SKM-1 (cell line): ENCODE measurements at regions not wholly inside any gene's neighbourhood (a gene's known extent, or its start where the extent isn't known, plus 50 kb on each side); places are given as distances from the start of the nearest gene placed in this dataset.

Source experiments
- DNase-seq: peaks from one replicate; lab custom pipeline; 2025; ENCODE audit not compliant: unreplicated experiment; lab: John Stamatoyannopoulos, UW

DNA sequence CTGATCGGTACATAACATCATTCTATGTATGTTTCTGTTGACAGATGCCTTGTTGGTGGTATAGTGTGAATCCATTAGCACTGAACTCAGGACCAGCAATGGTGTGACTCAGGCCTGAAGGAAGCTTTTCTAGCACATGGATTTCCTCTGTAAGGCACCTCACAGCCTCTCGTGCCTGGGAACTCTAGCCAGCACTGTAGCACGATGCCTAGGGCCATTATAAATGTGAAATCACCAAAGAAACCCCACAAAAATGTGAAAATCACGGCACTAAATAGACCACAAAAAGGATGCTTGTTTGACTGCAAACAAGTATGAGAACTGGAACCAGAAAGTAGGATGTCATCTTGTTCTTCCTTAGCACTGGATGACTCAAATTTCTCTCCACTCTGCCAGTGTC lies 63.7 kb upstream of the NKX2-2 start:
- no peak for DNase-seq

DNA sequence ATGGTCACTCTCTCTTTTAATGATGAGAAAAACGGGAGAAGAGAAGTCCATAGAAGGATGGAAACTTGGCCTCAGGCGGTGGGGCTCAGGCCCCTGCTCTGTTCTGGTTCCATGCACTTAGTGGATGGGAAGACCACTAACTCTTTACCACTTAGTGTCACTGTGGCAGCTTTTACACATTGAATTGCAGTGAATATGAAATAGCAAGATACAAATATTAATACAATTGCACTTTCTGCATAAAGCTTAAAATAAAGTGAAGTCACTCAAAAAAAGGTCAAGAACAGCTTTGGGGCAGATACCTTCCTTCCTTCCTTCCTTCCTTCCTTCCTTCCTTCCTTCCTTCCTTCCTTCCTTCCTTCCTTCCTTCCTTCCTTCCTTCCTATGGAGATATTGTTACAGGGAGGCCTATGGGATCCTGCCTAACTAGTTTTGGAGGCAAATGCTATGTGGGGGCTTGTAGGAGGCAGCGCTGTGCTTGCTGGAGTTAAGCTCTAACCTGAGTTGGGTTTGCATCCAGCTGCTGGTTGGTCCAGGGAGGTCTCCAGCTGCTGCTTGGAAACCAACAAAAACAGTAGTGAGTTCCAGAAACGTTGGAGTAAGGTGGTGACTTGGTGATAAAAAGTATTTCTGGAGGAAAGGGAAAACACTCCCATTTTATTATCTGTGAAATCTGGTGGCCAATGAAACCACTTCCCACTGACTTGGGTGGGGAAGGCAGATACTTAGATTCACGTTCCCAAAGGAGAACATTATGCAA lies 62.3 kb upstream of the NKX2-2 start:
- no peak for DNase-seq

DNA sequence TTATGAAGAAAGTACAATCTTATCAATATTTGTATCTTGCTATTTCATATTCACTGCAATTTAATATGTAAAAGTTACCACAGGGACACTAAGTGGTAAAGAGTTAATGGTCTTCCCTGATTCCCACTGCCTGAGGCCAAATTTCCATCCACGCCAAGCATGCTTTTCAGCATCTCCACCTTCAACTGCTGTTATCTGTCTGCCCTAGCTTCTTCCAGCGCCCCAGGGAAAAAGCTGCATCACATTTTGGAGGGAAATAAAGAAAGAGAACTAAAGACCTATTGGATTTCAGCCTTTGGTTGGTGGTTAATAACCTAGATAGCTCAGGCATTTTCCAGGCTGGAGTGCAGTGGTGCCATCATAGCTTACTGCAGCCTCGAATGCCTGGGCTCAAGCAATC lies 61.3 kb upstream of the NKX2-2 start:
- no peak for DNase-seq

DNA sequence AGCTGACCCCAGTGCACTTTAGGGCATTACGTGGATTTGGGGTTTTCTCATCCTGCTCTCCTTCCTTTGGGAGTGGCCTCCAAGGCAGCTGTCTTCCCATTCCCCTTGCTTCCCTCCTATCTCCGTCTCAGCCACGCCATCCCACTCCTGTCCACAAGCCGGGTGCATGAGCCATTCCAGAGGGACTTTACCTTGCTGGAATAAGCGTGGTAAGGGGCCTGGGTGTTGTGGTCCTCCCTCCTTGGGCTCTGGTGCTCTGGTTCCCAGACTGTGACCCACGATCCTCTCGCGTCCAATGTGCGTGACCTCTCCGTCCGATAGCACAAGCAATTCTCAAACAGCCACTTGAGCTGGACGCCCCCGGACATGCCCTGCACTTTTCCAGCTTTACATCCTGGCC lies 60.6 kb upstream of the NKX2-2 start:
- no peak for DNase-seq

DNA sequence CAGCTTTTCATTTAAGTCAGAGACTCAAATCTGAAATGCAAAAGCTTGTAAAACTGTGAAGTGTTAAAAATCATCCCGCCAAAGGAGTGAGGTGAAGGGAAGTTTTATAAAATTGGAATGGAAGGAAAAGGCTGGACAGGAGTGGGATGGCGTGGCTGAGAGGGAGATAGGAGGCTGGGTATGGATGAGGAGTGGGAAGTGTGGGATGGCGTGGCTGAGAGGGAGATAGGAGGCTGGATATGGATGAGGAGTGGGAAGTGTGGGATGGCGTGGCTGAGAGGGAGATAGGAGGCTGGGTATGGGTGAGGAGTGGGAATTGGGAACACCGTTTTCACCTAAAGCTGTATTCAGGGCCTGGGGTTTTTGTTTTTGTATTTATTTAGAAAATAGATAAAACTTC lies 59.4 kb upstream of the NKX2-2 start:
- no peak for DNase-seq

DNA sequence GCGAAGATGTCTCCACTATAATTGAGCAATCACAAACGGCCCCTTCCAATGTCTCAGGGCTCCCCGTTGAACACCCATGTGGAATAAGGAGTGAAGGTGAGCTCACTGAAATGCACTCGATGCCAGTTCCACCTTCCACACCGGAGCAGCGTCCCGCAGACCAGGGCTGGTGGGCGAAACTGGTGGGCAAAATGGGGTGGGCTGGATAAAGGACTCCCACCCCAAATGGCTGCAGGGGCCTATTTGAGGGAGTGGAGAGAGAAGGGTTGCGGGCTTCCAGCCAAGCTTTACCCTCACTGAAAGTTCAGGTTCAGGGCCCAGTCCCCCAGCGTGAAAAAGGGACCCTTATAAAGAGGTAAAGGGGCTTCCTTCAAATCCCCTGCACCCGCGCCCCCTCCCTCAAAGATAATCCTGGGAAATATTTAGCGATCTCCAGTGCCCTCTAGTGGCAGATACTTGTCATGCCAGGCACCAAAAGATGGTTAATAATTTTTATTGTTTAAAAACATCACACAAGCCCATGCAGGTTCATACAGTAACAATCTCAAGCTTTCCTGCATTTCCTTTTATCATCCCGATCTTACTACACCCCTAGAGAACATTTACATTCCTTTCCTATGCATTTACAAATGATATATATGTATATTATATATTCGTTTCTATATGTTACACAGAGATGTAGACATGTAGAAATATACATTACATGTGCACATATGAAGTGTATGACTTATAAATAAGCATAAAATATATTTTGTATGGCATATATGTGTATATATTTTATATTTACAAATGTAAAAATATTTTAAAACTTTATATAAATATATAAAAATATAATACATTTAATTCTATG lies 58.2 kb upstream of the NKX2-2 start:
- DNase-seq = peak; percentile 4

DNA sequence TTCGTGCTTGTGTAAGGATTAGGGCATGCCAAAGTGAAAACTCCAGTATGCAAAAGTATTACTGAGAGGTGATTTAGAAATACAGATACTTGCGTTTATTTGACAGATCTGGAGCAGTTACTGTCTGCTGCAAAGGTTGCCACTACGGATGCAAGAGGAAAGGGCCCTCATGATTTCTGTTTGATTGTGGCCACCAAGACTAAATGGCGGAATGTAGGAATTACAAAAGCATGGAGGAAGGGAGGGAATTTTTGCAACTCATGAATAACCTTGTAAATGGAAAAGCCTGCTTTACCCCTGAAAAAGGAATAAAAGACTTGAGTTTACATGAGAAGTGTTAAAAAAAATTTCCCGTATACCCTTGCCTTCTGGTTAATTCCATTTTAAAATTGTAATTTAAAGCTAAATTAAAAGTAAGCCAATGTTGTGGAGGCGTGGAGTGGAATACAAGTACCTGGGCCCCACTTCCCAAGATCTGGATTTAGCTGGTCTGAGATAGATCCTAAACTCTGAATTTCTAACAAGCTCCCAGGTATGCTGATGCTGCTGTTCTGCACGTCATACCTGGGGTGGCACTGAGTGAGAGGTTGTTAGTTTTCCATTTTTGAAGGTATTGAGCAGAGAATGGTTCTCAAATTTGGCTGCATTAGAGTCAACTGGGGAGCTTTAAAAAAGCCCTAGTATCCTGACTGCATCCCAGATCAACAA lies 56.6 kb upstream of the NKX2-2 start:
- DNase-seq = no peak

DNA sequence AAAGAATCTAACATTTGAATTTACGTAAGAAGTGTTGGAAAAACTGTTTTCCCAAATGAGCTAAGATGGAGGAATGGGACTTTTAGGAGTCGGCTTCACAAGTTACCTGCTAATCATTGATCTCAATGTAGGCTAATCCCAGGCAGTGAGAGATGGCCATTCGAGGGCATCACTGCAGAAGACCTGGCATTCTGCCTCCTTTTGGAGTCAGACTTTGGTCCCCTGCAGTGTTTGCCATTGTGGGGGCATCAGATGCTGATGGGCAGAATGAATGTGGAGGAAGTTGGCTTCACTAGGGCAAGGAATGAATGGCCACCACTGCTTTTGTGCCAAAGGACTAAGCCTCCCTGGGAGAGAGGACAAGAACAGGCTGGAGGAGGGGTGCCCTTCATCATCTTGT lies 55.7 kb upstream of the NKX2-2 start:
- DNase-seq = no peak

DNA sequence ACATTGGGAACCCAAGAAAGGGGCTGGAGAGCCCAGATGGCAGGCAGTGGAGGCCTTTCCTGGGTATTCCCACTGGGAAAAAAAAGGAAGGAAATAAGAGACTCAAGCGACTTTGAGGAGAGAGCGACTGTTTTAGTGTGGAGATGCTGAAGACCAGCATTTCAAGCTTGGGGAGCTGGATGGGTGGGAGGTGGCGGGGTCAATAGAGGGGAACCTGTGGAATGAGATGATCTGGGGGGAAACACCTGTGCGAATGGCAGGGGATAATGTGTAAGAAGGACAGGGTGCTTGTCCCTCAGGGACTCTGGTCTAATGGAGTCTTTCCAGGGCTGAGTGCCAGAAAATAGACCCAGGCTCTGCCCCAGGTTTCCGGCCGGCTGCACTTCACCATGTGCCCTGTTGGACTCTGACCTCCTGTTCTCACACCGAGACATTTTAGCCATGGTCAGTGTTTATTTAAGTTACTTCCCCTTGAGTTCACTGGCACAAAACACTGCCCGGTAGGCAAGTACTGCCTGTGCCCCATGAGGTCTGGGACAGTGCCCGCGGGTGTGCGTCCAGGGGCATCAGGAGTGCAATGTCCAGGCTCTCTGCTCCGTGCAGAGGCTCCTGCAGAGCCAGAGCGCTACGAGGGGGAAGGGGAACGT lies 50.4 kb upstream of the NKX2-2 start:
- no peak for DNase-seq
